Activated T-helper 1 cell treated with anti-CD3 and anti-CD28 coated beads, Interleukin-2, amount 50 U/mL, for 16 hours (primary cell): ENCODE measurements at regions not wholly inside any gene's neighbourhood (a gene's known extent, or its start where the extent isn't known, plus 50 kb on each side); places are given as distances from the start of the nearest gene placed in this dataset.
A peak's percentile ranks its signal among the peaks of the same experiment; 100 is the strongest.
"Not testable (repeated sequence)": the region's sequence is repeated elsewhere in the genome, so short reads cannot be mapped to it uniquely, and the experiment has no call there.

ENCODE experiments used
- DNase-seq, 2 donors: peaks; one replicate each; pipeline ENCODE4 v3.0.0-alpha.2; 2020; ENCODE audit warnings: low read depth in 1 of 2, low spot score in 1 of 2

DNA sequence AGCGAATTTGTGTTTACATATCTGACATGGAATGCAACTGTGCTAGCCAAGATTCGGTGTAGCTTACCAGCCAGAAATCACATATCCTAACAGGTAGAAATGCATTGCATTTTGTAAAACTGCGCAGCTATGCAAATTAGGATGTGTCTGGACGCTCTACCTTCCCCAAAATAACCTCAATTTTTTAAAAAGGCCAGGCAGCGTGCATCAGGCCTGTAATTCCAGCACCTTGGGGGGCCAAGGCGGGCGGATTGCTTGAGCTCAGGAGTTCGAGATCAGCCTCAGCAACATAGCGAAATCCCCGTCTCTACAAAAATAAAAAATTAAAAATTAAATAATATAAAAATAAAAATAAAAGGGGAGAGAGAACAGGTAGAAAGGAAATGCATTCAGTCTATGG is 305.0 kb downstream of the TYW1 start:
- no peak for DNase-seq

DNA sequence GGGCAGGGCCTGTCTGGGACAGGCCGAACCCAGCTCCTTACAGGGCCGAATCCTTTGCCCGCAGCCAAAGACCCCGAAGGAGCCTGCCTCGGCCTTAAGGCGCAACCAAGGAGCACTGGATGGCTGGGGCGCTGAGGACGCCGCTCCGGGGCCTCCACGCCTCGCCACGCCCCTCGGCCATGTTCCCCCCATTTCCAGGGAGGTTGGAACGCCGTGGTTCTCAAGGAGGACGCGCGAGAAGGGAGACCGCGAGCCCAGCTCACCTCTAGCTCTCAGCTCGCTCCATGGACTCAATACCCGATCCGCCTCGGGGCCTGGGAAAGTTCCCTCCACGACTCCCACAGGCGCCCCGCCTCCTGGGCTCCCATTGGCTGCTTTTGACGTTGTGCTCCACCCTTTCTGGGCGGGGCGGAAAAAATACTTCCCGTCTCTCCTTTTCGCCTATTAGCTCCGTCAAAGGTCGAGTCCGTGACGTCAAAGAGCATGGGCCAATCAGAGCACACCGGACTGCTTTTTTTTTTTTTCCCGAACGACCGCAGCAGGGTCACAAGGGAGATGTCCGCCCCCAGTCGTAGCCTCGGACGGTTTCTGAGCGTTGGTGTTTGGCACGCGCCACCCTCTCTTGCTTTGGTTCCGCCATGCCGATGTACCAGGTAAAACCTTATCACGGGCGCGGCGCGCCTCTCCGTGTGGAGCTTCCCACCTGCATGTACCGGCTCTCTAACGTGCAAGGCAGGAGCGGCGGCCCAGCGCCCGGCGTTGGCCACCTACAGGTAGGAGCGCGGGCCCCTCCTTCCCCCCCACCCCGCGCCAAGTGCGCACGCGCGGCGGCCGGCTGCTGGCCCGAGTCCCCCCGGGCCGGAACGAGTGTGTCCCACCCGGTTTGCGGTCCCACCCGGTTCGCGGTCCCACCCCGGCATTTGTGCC is 305.7 kb downstream of the TYW1 start:
- peak; percentile 89 to 93 for DNase-seq

DNA sequence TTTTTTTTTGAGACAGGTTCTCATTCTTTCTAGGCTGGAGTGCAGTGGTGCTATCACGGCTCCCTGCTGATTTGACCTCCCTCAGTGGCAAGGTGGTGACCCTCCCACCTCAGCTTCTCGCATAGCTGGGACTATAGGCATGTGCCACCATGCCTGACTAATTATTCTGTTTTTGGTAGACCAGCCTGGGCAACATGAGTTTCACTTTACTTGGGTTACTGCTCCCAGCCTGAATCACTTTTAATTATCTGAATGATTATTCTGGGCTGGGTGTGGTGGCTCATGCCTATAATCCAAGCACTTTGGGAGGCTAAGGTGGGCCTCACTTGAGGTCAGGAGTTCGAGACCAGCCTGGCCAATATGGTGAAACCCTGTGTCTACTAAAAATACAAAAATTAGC is 308.2 kb downstream of the TYW1 start:
- DNase-seq = not testable (repeated sequence)

DNA sequence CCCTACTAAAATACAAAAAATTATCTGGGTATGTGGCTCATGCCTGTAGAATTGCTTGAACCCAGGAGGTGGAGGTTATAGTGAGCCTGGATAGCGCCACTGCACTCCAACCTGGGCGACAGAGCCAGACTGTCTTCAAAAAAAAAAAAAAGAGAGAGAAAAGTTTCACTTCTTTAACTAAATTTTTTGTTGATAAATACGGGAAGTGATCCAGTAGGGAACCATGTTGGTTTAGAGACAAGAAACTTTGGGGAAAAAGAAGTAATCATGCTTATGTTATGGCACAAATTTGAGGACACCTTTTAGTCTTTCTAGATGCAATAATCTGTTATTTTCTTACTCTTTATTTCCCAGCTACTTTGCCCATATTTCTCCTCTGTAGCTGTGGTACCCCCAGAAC is 309.7 kb downstream of the TYW1 start:
- no peak for DNase-seq

DNA sequence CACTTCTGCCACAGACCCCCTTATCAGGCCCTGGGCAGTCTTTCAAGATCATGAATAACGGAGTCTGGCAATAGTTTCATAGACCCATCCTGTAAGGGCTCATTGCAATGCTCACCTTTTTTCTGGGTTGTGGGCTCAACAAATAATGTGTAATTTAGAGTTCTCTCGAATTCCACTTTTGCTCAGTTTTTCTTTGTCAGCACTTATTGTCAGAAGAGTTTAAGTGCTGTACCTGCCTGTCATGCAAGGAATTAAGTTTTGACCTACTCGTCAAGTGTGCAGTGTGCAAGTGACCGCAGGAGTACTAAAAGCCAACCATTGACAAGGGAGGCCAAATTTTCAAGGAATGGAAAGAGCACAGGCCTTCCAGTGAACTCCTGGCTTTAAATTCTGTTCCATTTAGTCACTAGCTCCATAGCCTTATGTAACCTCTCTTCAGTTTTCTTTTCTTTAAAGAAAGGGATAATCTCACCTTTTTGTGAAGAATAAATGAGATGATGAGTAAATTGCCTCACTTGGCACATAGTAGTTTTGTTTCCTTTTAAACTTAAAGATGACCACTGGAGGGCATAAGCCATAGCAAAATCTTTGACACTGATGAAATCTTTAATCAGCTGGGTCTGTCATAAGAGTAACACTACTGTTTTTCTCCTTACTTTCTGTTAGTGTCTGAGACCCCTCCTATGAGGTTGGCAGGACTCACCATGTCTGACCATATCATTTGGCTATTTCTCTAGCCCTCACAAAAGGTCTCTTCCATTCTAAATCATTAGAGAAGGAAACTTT is 313.3 kb downstream of the TYW1 start:
- DNase-seq = no peak

DNA sequence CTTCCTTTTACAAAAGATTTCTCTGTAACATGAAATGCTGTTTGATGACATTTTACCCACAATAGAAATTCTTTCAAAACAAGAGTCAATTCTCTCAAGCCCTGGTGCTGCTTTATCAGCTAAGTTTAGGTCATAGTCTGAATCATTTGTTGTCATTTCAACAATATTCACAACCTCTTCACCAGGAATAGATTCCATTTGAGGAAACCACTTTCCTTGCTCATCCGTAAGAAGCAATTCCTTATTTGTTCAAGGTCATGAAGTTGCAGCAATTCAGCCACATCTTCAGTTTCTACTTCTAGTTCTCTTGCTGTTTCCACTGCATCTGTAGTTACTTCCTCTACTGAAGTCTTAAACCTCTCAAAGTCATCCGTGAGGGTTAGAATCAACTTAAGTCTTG is 315.3 kb downstream of the TYW1 start:
- DNase-seq = no peak

DNA sequence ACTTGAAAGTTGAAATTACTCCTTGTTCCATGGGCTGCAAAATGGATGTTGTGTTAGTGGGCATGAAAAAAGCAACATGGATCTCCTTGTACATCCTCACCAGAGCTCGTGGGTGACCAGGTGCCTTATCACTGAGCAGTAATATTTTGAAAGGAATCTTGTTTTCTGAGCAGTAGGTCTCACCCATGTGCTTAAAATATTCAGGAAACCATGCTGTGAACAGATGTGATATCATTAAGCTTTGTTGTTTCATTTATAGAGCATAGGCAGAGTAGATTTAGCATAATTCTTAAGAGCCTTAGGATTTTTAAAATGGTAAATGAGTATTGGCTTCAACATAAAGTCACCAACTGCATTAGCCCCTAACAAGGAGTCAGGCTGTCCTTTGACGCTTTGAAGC is 316.6 kb downstream of the TYW1 start:
- DNase-seq = no peak

DNA sequence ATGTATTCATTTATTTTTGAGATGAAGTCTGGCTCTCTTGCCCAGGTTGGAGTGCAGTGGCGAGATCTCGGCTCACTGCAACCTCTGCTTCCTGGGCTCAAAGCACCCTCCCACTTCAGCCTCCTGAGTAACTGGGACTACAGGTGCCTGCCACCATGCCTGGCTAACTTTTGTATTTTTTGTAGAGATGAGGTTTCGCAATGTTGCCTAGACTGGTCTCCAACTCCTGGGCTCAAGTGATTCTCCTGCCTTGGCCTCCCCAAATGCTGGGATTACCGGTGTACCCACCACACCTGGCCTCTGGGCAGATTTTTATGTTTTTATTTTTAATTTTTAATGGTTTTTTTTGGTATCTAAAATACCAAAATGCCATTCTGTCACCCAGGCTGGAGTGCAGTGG is 320.3 kb downstream of the TYW1 start:
- DNase-seq = not testable (repeated sequence)

DNA sequence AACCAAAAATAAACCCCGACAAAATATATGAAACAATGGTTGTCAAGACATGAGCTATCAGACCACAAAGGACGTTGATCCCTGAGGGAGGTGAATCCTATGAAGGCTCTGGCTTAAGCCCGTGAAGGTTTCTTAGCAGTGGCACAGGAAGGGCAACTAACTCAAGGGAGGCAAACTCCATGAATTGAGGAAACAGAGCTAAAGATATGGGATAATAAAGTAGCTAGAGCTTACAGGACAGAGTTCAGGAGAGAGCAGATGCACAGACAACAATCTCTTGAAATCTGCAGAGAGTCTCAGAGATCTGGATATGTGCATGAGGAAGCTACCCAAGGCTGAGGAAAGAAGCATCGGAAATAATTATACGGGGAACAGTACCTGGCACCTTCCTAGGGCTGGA is 331.6 kb downstream of the TYW1 start:
- DNase-seq = not testable (repeated sequence)

DNA sequence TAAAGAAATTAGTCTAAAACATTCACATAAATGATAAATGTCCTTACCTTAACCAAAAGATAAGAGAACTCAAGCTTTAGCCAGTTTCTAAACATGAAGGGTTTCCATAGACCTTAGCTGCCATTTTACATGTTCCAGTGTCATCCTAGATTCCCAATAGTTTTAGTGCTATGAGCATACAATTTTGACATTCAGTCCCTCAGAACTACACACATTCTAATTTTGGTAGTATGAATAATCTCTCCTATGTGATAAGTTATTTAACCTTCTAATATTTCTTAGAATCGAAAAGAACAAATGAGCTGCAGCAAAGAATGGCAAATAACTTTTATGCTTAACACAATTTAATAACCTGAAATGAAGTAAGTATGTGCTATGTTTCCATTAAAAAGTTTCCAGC is 338.5 kb downstream of the TYW1 start:
- not testable (repeated sequence) for DNase-seq

DNA sequence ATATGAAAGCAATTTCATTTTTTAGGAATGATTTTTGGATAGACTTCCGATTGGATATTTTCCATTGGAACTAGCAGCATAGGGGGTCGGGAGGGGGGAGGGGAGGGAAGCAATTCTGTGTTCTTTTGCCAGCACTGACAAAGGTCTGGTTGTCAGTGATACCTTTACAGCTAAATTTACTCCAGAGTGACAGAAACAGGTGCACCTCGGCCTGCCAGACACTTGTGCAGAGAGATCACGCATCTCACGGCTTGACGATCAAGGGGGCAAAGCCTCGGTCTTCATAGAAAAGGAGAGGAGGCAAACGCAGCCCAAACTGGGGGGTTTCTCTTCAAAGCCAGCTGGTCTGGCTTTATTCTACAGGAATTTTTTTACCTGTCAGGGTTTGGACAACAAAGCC is 339.0 kb downstream of the TYW1 start:
- DNase-seq = not testable (repeated sequence)

DNA sequence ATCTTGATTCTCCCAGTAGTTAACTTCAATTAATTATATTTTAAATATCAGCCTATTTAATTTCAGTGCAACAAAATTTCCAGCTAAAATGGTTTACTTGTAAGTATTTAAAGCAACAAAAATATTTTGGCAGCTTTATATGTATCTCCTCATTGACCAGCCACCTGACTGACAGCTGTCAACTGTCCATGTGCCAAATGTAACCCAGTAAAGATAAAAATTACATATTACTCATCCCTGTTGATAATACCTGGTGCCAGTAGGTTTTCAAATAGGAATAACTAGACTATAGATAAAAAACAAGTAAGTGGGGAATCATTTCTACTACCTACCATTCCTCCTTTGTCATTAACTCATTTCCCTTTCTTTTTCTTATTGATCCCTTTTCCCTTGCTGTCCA is 341.9 kb downstream of the TYW1 start:
- not testable (repeated sequence) for DNase-seq

DNA sequence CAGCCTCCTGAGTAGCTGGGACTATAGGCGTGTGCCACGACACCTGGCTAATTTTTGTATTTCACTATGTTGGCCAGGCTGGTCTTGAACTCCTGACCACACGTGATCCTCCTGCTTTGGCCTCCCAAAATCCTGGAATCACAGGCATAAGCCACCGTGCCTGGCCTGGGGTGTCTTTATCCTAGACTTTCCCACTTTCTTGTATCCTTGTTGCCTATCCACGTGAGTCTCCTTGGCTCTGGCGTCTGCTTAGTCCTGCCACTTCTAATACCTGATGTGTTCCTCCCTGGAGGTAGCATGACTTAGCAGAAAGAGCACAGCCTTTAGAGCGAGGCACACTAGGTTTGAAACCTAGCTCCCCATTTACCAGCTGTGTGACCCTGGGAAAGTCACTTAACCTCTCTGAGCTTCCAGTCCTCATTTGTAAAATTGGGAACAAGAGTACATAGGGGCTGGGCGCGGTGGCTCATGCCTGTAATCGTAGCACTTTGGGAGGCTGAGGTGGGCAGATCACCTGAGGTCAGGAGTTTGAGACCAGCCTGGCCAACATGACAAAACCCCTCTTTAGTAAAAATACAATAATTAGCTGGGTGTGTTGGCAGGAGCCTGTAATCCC is 344.6 kb downstream of the TYW1 start:
- no peak for DNase-seq

DNA sequence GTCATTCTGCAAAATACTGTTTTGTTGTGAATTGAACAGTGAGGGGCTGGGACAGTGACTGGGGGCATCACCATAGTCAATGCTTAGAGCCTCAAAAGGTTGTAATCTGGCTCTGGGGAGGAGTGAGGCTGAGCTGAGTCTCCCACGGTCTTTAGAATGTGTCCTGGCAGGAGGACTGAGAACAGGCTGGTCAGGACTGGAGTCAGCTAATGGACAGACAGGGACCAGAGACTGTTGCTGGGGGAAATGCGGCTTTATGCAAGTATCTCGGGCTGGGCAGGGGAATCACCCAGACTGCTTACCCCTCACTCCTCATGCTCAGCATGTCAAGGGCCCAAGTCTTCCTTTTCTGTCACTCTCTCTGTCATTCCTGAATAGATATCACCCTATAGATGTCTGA is 346.5 kb downstream of the TYW1 start:
- DNase-seq = no peak

DNA sequence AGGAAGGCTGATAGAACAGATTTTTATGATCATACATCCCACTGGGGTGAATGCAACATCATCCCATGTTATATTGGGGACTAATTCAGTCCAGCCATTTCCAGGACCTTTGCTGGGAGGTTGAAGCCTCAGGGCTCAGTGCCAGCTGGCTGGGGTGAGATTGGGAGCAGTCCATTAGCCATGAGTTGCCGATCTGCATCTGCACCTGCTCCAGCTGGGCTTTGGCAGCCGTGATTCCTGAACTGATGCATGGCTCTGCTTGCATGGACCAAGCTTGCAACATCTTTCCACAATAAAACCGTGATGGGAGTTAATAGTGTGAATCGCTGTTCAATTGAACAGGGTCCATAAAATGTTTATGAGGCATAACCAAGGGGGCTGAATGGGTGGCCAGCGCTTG is 346.9 kb downstream of the TYW1 start:
- no peak for DNase-seq

DNA sequence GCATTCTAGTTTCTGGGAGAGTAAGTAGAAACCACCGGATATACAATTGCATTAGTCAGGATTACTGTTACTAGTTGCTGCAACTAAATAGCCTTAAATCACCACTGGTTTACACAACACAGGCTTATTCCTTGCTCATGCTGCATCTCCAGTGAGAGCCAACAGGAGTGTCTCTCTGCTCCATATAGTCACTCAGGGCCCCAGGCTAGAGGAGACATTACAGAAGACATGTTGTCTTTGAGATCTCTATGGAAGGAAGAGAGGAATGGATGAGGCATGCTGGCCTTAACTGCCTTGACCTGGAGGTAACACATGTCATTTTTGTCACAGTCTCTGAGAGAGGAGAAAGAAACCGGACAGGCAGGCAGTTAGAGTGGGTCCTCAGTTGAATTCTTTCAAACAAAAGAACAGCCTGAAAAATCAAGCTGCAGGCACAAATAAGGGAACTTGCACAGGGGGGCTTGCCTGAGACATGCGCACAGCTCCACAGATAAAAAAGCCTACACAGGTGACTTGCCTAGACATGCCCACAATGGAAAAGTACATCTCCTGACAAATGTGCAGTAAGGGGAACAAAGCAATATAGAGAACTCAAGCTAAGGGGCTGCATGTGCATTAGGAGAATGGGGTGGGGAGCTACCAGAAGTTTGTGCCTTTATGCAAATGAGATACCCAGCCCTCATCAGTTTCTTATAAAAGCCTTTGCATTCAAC is 348.0 kb downstream of the TYW1 start:
- no peak for DNase-seq

DNA sequence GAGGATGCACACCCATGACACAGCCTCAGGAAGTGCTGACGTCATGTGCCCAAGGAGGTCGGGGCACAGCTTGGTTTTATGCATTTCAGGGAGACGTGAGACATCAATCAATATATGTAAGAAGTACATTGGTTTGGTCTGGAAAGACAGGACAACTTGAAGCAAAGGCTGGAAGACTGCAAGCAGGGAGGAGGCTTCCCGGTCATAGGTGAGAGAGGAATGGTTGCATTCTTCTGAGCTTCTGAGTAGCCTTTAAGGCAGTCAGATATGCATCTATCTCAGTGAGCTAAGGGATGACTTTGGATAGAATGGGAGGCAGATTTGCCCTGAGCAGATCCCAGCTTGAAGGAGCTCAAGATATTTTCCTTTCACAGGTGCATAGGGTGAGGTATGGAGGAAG is 349.5 kb downstream of the TYW1 start:
- DNase-seq = no peak

DNA sequence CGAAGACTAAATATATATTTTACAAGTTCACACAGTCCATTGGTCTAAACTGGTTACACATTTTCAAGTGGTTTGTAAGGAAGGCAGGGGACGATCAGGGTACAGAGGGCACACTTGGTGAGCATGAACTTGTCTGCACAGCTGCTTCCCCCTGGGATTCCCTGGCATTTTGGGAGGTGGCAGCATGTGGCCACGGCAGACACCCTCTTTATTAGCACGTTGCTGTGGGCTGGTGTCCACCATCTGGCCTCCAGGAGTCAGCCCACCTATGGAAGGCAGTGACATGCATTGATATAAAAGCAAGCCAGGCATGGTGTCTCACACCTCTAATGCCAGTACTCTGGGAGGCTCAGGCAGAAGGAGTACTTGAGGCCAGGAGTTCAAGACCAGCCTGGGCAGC is 350.2 kb downstream of the TYW1 start:
- DNase-seq = no peak

DNA sequence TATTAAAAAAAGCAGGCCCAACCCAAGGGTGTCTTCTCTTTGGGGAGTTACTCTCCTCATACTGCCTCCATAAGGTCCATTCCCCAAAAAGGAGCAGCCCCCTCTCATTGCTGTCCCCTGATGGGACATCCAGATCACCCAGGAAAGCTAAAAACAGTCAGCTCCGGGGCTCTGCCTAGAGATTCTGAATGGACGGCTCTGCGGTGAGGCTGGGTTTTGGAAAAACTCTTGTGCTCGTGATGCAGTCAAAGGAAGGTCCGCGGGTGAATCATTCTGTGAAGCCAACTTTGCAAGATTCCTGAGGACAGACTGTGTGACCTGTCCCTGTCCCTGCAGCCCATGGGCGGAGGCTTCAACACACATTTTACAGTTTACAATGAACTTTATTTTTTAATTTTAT is 351.5 kb downstream of the TYW1 start:
- DNase-seq = no peak

DNA sequence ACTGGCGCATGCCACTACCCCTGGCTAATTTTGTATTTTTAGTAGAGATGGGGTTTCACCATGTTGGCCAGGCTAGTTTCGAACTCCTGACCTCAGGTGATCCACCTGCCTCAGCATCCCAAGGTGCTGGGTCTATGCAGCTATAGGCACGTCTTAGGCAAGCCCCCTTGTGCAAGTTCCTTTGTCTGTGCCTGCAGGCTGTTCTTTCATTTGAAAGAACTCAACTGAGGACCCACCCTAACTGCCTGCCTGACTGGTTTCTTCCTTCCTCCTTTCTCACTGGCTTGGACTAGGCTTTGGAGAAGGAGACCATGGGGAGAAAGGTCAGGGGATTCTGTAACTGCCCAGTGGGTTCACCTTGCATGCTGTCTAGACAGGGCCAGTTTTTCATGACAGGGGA is 361.0 kb downstream of the TYW1 start:
- DNase-seq = not testable (repeated sequence)

DNA sequence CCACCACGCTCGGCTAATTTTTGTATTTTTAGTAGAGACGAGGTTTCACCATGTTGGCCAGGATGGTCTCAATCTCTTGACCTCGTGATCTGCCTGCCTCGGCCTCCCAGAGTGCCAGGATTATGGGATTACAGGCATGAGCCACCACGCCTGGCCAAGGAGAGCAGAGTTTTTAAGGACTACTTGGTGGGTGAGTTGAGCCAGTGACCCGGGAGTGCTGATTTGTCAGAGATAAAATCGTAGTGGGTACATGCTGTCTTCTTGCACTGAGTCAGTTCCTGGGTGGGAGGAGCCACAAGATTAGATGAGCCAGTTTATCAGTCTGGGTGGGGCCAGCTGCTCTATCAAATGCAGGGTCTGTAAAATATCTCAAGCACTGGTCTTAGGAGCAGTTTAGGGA is 361.7 kb downstream of the TYW1 start:
- not testable (repeated sequence) for DNase-seq
